ENCODE measurements at regions not wholly inside any gene's neighbourhood (a gene's known extent, or its start where the extent isn't known, plus 50 kb on each side); places are given as distances from the start of the nearest gene placed in this dataset.

GRCh38 chr2:30048636-30049175, 98.1 kb upstream of the YPEL5 start:
- DNase-seq (ENCODE audit: low read depth in 2 of 2), result no peak

- DNase-seq (ENCODE audit: low read depth in 2 of 2), result no peak
These were observed 91.3 kb upstream of the YPEL5 start for GRCh38 chr2:30055548-30055947.

- DNase-seq (ENCODE audit: low read depth in 2 of 2), result no peak
These were observed 86.2 kb upstream of the YPEL5 start for GRCh38 chr2:30060562-30060961.

GRCh38 chr2:30068067-30068466, 78.7 kb upstream of the YPEL5 start:
- no peak for DNase-seq (ENCODE audit: low read depth in 2 of 2)

- peak; percentile 43 to 73 for DNase-seq (ENCODE audit: low read depth in 2 of 2)
These were observed 74.5 kb upstream of the YPEL5 start for GRCh38 chr2:30072250-30072842.

- DNase-seq (ENCODE audit: low read depth in 2 of 2), result no peak
These were observed 73.3 kb upstream of the YPEL5 start for GRCh38 chr2:30073523-30073922.

GRCh38 chr2:30074023-30074422, 72.8 kb upstream of the YPEL5 start:
- DNase-seq (ENCODE audit: low read depth in 2 of 2), result no peak

GRCh38 chr2:30078521-30078920, 68.3 kb upstream of the YPEL5 start:
- DNase-seq (ENCODE audit: low read depth in 2 of 2), result no peak

- no peak for DNase-seq (ENCODE audit: low read depth in 2 of 2)
These were observed 61.9 kb upstream of the YPEL5 start for GRCh38 chr2:30084915-30085314.

GRCh38 chr2:30089171-30089570, 57.6 kb upstream of the YPEL5 start:
- no peak for DNase-seq (ENCODE audit: low read depth in 2 of 2)

GRCh38 chr2:30095402-30095801, 51.4 kb upstream of the YPEL5 start:
- DNase-seq (ENCODE audit: low read depth in 2 of 2), result no peak

GRCh38 chr2:30096451-30096850, 50.4 kb upstream of the YPEL5 start:
- DNase-seq (ENCODE audit: low read depth in 2 of 2), result no peak

Data from dermis microvascular lymphatic vessel endothelial cell (primary cell).